Activated naive CD8-positive, alpha-beta T cell treated with anti-CD3 and anti-CD28 coated beads, Interleukin-2, amount 50 U/mL, for 24 hours (primary cell): ENCODE measurements at regions not wholly inside any gene's neighbourhood (a gene's known extent, or its start where the extent isn't known, plus 50 kb on each side); places are given as distances from the start of the nearest gene placed in this dataset.
"Not testable (repeated sequence)": the region's sequence is repeated elsewhere in the genome, so short reads cannot be mapped to it uniquely, and the experiment has no call there.

Source experiments
- ATAC-seq: fragments of 150-1000 bp; cut with Tn5 transposase; one replicate; pipeline ENCODE4 v1.10.0; 2021
- DNase-seq: peaks from one replicate; pipeline ENCODE4 v3.0.0; 2021
- H3K27ac Mint-ChIP-seq: one replicate; pipeline ENCODE4 v1.8.0; 2021; ENCODE audit warnings: mild to moderate bottlenecking, mixed read lengths
- H3K27me3 Mint-ChIP-seq: one replicate; pipeline ENCODE4 v1.8.0; 2021; ENCODE audit warnings: mixed read lengths
- H3K36me3 Mint-ChIP-seq: one replicate; pipeline ENCODE4 v1.8.0; 2021; ENCODE audit warnings: low read depth, mixed read lengths
- H3K4me1 Mint-ChIP-seq: one replicate; pipeline ENCODE4 v1.8.0; 2021; ENCODE audit warnings: mixed read lengths
- H3K4me3 Mint-ChIP-seq: one replicate; pipeline ENCODE4 v1.8.0; 2021; ENCODE audit warnings: mild to moderate bottlenecking, moderate library complexity, mixed read lengths
- H3K9me3 Mint-ChIP-seq: one replicate; pipeline ENCODE4 v1.8.0; 2021; ENCODE audit warnings: mixed read lengths

DNA sequence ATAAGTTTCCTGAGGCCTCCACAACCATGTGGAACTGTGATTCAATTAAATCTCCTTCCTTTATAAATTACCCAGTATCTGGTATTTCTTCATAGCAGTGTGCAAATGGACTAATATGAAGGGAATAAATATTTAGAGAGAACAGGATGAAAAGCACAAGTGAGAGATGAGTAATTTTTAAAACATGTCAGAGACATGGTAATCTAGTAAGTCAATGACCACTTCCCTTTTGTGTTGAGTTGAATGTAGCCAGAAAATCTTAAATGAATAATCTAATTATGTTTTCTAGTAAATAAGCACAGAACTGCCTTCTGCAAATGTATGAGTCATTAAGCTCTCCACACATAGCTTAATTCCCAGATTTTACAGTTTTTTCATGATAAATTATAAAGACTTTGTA lies 524.1 kb upstream of the SLITRK5 start:
- no peak overlapping the region for H3K4me3 Mint-ChIP-seq

DNA sequence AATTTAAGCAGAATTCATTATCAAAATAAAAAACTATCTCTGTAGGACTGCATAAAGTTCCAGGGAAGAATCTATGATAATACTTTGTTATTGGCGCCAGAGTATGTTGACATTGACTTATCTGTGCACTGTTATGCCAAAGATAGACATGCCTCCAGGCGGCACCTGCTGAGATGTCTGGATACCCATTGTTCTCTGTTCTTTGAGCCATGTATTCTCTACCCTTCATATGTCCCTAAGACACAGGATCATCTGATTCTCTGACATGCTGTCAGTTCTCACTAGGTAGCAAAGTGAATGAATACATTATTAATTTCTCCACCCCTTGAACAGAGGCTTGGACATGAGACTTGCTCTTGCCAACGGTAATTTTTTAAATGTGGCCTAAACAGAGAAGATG lies 517.8 kb upstream of the SLITRK5 start:
- H3K27me3 Mint-ChIP-seq = no peaks in the 10 kb centered on the region
- H3K4me3 Mint-ChIP-seq = no peak overlapping the region
- H3K36me3 Mint-ChIP-seq = no peaks in the 10 kb centered on the region
- no peak overlapping the region for H3K27ac Mint-ChIP-seq
- DNase-seq (no peak), ATAC-seq (no peak)
- H3K4me1 Mint-ChIP-seq = no peaks in the 10 kb centered on the region
- peaks cover 1% of the 10 kb centered on the region for H3K9me3 Mint-ChIP-seq

More for the DNA sequence above, 524.1 kb upstream of the SLITRK5 start:
- Mint-ChIP-seq H3K27ac (no peak overlapping the region), H3K36me3 (no peaks in the 10 kb centered on the region), H3K9me3 (peaks cover 6% of the 10 kb centered on the region), H3K27me3 (no peaks in the 10 kb centered on the region), H3K4me1 (no peaks in the 10 kb centered on the region)
- DNase-seq (no peak), ATAC-seq (no peak)

DNA sequence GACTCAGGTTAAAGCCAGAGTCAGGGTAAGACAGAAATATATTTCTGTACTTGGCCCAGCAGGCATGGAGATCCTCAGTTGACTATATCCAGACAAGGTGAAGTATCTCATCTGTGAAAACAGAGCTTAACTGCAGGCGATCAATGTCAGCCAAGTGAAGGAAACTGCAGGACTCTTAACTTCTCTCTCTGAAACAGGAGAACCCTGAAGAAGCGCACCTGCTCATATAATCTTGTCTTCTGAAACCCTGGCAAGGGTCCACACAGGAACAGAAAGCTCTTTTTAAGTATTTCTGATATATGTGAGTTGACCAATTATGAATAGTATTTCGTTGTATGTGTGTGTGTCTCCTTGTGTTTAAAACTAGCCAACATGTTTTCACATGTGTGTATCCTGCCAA lies 504.8 kb upstream of the SLITRK5 start:
- Mint-ChIP-seq H3K27ac (no peak overlapping the region), H3K4me3 (no peak overlapping the region), H3K27me3 (no peaks in the 10 kb centered on the region), H3K36me3 (no peaks in the 10 kb centered on the region), H3K4me1 (no peaks in the 10 kb centered on the region), H3K9me3 (peaks cover 3% of the 10 kb centered on the region)
- no peak for DNase-seq
- ATAC-seq = no peak

DNA sequence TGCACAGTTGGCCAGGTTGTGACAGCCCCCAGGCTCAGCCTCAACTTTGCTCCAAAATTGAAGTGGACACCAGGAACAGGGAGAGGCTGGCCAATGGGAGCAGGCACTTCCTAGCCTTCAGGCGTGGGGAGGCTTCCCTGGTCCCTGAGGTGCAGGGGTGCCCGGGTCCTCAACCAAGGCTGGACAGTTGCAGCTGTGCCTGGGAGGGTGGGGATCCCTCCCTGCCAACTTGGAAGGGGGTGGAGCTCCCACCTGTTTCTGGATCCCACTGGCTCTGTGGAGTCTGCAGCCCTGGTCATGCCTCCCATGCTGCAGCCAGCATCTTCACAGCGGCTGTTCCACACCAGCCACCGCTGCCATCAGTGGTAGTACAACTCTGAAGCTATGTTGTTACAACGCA lies 502.8 kb upstream of the SLITRK5 start:
- Mint-ChIP-seq H3K27me3 (no peaks in the 10 kb centered on the region), H3K27ac (no peak overlapping the region), H3K4me1 (no peaks in the 10 kb centered on the region), H3K4me3 (no peak overlapping the region), H3K36me3 (no peaks in the 10 kb centered on the region), H3K9me3 (peaks cover 3% of the 10 kb centered on the region)
- DNase-seq = no peak
- no peak for ATAC-seq

DNA sequence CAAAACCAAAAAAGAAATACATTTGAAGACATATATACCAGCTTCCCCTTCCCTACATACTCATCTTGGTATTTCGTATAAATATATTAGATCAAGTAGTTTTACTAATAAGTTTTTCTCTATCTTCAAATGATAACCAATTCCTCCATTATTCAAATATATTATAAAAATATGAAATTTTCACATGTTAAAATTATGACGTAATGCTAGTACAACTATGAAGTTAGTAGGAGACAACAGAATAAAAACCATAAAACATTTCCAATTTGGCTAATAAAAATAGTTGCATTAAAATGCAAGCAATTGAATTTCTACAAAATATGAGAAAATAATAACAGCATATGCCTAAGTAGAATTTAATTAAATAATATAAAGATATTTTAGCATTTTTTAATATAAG lies 501.8 kb upstream of the SLITRK5 start:
- ATAC-seq (no peak), DNase-seq (no peak)
- Mint-ChIP-seq H3K27ac (no peak overlapping the region), H3K9me3 (peaks cover 3% of the 10 kb centered on the region), H3K4me1 (no peaks in the 10 kb centered on the region), H3K27me3 (no peaks in the 10 kb centered on the region), H3K36me3 (no peaks in the 10 kb centered on the region), H3K4me3 (no peak overlapping the region)

DNA sequence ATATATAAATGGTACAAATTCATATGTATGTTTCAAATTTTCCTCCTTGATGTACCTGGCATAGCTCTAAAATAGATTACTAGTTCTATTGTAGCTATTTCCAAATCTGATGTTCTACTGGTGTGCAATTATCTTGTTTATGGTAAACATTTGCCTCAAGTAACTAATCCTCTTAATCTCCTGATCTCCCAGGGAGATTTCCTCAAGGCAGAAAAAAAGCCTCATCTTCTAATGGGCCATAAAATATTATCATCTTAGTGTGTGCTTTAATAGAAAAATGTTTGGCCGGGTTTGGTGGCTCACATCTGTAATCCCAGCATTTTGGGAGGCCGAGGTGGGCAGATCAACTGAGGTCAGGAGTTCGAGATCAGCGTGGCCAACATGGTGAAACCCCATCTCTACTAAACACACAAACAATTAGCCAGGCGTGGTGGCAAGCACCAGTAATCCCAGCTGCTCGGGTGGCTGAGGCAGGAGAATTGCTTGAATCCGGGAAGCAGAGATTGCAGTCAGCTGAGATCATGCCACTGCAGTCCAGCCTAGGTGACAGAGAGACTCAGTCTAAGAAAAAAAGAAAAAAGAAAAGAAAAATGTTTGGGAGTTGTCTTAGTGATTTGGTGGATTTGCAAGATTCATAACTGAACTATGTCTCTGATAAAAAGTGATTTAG lies 498.9 kb upstream of the SLITRK5 start:
- H3K27ac Mint-ChIP-seq = no peak overlapping the region
- no peaks in the 10 kb centered on the region for H3K27me3 Mint-ChIP-seq
- H3K4me3 Mint-ChIP-seq = no peak overlapping the region
- no peaks in the 10 kb centered on the region for H3K36me3 Mint-ChIP-seq
- H3K4me1 Mint-ChIP-seq = no peaks in the 10 kb centered on the region
- no peaks in the 10 kb centered on the region for H3K9me3 Mint-ChIP-seq
- ATAC-seq (no peak), DNase-seq (no peak)

DNA sequence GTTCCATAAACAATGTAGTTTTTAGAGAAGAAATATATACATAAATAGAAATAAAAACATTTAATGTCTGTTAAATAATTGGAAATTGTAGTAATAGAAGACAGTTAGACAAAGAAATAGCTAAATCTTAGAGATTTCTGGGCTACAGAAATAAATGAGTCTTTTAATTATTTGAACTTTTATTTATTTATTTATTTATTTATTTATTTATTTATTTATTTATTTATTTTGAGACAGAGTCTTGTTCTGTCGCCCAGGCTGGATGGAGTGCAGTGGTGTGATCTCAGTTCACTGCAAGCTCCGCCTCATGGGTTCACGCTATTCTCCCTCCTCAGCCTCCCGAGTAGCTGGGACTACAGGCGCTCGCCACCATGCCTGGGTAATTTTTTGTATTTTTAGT lies 486.0 kb upstream of the SLITRK5 start:
- H3K27me3 Mint-ChIP-seq, ATAC-seq, H3K36me3 Mint-ChIP-seq, H3K4me1 Mint-ChIP-seq, H3K9me3 Mint-ChIP-seq, DNase-seq, H3K27ac Mint-ChIP-seq, H3K4me3 Mint-ChIP-seq: not testable (repeated sequence)

DNA sequence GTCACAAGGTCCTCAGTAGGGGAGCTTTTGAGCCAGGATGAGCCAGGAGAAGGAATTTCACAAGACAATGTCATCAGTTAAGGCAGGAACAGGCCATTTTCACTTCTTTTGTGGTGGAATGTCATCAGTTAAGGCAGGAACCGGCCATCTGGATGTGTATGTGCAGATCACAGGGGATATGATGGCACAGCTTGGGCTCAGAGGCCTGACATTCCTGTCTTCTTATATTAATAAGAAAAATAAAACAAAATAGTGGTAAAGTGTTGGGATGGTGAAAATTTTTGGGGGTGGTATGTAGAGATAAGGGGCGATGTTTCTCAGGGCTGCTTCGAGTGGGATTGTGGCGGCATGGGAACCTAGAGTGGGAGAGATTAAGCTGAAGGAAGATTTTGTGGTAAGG lies 484.5 kb upstream of the SLITRK5 start:
- H3K36me3 Mint-ChIP-seq, H3K27me3 Mint-ChIP-seq, H3K4me3 Mint-ChIP-seq, ATAC-seq, H3K9me3 Mint-ChIP-seq, DNase-seq, H3K27ac Mint-ChIP-seq, H3K4me1 Mint-ChIP-seq: not testable (repeated sequence)

DNA sequence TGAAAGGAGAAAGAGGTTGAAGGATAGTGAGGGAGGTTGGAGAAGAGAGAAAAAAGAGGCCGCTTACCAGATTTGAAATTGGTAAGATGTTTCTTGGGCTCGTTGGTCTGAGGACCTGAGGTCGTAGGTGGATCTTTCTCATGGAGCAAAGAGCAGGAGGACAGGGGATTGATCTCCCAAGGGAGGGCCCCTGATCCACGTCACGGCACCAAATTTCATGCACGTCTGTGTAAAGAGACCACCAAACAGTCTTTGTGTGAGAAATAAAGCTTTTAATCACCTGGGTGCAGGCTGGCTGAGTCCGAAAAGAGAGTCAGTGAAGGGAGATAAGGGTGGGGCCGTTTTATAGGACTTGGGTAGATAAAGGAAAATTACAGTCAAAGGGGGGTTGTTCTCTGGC lies 479.7 kb upstream of the SLITRK5 start:
- not testable (repeated sequence) for H3K27ac Mint-ChIP-seq, DNase-seq, H3K4me1 Mint-ChIP-seq, ATAC-seq, H3K9me3 Mint-ChIP-seq, H3K27me3 Mint-ChIP-seq, H3K36me3 Mint-ChIP-seq, H3K4me3 Mint-ChIP-seq

DNA sequence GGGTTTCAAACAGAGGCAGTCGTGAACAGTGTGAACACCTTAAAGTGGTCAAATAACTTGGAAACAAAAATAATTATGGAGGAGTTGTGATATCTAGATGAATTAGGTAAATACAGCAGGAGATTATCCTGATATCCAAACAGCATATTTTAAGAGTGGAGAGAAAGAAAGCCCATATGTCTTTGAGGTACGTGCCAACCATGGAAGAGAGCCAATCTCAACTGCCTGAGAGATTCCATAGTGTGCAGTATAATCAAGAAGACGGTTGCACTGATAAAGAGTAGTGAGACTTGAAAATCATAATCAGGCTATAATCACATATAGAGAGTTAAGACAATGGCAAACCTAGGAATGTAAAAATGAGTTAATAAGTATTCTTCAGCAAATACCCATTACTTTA lies 472.8 kb upstream of the SLITRK5 start:
- Mint-ChIP-seq H3K4me1 (no peaks in the 10 kb centered on the region), H3K9me3 (peaks cover 7% of the 10 kb centered on the region), H3K4me3 (no peak overlapping the region), H3K27me3 (no peaks in the 10 kb centered on the region), H3K27ac (no peak overlapping the region), H3K36me3 (no peaks in the 10 kb centered on the region)
- no peak for DNase-seq
- ATAC-seq = no peak

DNA sequence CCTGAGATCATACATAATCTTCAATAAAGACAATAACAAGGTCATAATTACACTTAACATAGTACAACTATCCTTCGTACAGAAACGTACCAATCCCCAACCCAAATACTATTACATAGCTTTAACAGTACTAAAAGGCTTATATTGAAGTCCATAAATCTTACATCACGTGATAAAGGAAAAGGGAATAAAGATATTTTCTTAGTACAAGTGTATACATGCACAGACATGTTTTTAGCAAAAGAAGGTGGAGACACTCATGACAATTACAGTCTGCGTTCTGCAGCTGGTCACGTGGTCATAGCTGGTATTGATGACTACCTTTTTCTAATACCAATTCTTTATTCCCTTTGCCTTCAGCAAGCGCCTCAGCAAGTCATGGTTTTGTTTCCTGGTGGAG lies 464.5 kb upstream of the SLITRK5 start:
- H3K27ac Mint-ChIP-seq = no peak overlapping the region
- H3K36me3 Mint-ChIP-seq = no peaks in the 10 kb centered on the region
- no peak overlapping the region for H3K4me3 Mint-ChIP-seq
- H3K27me3 Mint-ChIP-seq = no peaks in the 10 kb centered on the region
- no peak for ATAC-seq
- H3K4me1 Mint-ChIP-seq = no peaks in the 10 kb centered on the region
- H3K9me3 Mint-ChIP-seq = peaks cover 6% of the 10 kb centered on the region
- DNase-seq = no peak

DNA sequence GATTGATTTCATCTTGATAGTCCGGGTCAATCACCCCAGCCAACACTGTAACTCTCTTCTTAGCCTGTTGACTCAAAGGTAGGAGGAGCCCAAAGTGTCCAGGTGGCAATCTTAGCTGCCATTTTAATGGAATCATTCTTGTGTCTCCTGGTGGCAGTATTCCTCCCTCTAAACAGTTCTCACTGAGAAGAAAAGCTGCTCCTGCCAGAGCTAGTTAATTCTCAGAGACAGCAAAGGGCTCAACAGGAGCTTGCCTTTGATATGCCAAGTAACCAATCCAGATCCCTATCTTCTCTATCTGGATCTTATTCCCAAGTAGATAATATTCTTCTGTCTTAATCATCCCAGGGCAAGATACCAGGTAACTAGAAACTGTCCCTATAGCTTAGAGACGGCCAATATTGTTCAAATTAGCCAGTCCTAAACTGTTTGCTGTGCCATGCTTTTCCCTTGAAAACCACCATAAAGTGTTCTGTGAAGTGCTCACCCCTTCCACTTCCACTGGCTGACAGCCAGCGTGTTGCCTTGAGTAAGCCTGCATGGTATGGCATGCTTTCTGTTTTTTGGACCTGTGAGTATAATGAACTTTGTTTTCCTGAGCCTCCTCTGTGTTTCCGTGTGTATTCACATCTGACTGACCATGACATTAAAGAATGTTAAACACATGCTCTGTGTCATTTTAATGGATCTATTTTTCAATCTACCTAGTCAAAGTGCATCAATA lies 463.7 kb upstream of the SLITRK5 start:
- DNase-seq = no peak
- Mint-ChIP-seq H3K4me3 (no peak overlapping the region), H3K27ac (no peak overlapping the region), H3K27me3 (no peaks in the 10 kb centered on the region), H3K4me1 (no peaks in the 10 kb centered on the region), H3K9me3 (peaks cover 3% of the 10 kb centered on the region), H3K36me3 (no peaks in the 10 kb centered on the region)
- ATAC-seq = no peak

DNA sequence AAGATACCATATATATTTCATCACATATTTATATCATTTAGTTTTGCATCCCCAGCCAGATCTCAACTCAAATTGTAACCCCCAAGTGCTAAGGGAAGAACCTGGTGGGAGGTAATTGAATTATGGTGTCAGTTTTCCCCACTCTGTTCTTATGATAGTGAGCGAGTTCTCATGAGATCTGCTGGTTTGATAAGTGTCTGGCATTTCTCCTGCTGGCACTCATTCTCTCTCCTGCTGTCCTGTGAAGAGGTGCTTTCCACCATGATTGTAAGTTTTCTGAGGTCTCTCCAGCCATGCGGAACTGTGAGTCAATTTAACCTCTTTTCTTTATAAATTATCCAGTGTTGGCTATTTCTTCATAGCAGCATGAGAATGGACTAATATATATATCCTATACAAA lies 462.5 kb upstream of the SLITRK5 start:
- Mint-ChIP-seq H3K27me3 (no peaks in the 10 kb centered on the region), H3K4me3 (no peak overlapping the region), H3K9me3 (peaks cover 3% of the 10 kb centered on the region), H3K4me1 (no peaks in the 10 kb centered on the region), H3K36me3 (no peaks in the 10 kb centered on the region), H3K27ac (no peak overlapping the region)
- ATAC-seq = no peak
- no peak for DNase-seq

DNA sequence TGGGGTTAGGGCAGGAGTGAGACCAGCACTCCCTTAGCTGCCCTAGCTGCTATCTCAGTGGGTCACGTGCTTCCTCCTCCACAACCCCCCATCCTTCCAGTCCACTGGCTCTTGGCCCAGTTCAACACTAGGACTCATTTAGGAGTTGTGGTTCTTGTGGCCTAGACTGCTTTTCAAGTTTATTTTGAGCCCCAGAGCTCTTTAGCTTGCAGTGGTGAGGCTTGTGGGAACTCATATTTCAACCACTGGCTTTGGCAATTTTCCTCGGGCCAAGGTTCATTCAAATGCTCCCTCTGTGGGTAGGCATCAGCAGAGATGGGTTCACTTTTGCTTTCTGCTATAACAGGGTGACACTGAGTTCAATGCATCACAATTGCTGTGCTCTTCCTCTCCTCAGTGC lies 436.2 kb upstream of the SLITRK5 start:
- Mint-ChIP-seq H3K36me3 (no peaks in the 10 kb centered on the region), H3K9me3 (peaks cover 24% of the 10 kb centered on the region), H3K27me3 (no peaks in the 10 kb centered on the region), H3K27ac (no peak overlapping the region), H3K4me1 (no peaks in the 10 kb centered on the region), H3K4me3 (no peak overlapping the region)
- DNase-seq = no peak
- ATAC-seq = no peak

DNA sequence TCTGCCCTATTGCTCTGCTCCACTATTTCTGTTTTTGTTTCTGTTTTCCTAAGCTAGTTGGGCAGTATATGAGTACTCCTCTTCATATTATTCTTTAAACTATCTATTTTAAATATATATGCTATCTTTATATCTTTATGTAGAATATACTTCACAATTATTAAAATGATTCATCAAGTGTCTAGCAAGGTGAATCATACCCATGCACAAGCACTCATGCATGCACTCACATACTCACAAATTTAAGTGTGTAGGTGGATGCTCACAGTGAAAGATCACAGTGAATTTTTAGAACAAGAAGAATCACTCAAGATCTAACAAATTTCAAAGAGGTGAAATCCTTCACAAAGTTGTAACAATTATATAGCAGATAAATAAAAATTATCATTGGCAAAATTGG lies 435.6 kb upstream of the SLITRK5 start:
- Mint-ChIP-seq H3K4me3 (no peak overlapping the region), H3K4me1 (no peaks in the 10 kb centered on the region), H3K27ac (no peak overlapping the region), H3K9me3 (peaks cover 18% of the 10 kb centered on the region), H3K27me3 (no peaks in the 10 kb centered on the region), H3K36me3 (no peaks in the 10 kb centered on the region)
- ATAC-seq (no peak), DNase-seq (no peak)
